Spleen (tissue), 11 donors: ENCODE measurements at regions not wholly inside any gene's neighbourhood (a gene's known extent, or its start where the extent isn't known, plus 50 kb on each side); places are given as distances from the start of the nearest gene placed in this dataset.

ENCODE experiments used
- DNase-seq: peaks from one replicate; pipeline ENCODE4 v3.0.0-alpha.2; 2020
- H3K27ac ChIP-seq, 8 donors: fragments of 200-600 bp; sonication (generic) in 7 of 8; 1 replicate in 4 of 8; 2 replicates in 4 of 8; pipeline versions ENCODE4 v1.5.0 to v1.8.0; 2016 to 2021; ENCODE audit warnings: inconsistent platforms in 4 of 8, mild to moderate bottlenecking in 4 of 8, moderate library complexity in 1 of 8
- H3K27me3 ChIP-seq, 7 donors: fragments of 200-600 bp; sonication (generic) in 6 of 7; replicated peaks in 1 of 7; 1 replicate in 4 of 7; 2 replicates in 3 of 7; pipeline versions ENCODE4 v1.5.0 to v1.8.0; 2016 to 2021; ENCODE audit warnings: inconsistent platforms in 3 of 7, mild to moderate bottlenecking in 1 of 7
- H3K36me3 ChIP-seq, 6 donors: fragments of 200-600 bp; sonication (generic) in 5 of 6; 1 replicate in 4 of 6; 2 replicates in 2 of 6; pipeline versions ENCODE4 v1.5.0 to v1.8.0; 2016 to 2021; ENCODE audit warnings: inconsistent platforms in 2 of 6
- H3K4me1 ChIP-seq, 6 donors: fragments of 200-600 bp; sonication (generic) in 5 of 6; 1 replicate in 3 of 6; 2 replicates in 3 of 6; pipeline versions ENCODE4 v1.5.0 to v1.8.0; 2016 to 2021; ENCODE audit warnings: inconsistent platforms in 3 of 6
- H3K4me3 ChIP-seq, 8 donors: fragments of 200-600 bp; sonication (generic) in 7 of 8; 1 replicate in 4 of 8; 2 replicates in 4 of 8; pipeline versions ENCODE4 v1.5.0 to v1.8.0; 2016 to 2021; ENCODE audit warnings: inconsistent platforms in 4 of 8, mild to moderate bottlenecking in 4 of 8, moderate library complexity in 2 of 8
- H3K9me3 ChIP-seq, 8 donors: fragments of 200-600 bp; sonication (generic) in 7 of 8; 1 replicate in 4 of 8; 2 replicates in 4 of 8; pipeline versions ENCODE4 v1.5.0 to v1.8.0; 2016 to 2021; ENCODE audit warnings: inconsistent platforms in 4 of 8
- CTCF ChIP-seq, 11 experiments: fragments of 200-600 bp in 7 of 11; fragments of 450-650 bp in 4 of 11; sonication (generic) in 4 of 11; IDR thresholded peaks in 8 of 11; conservative IDR thresholded peaks in 3 of 11; 1 replicate in 7 of 11; 2 replicates in 4 of 11; pipeline versions ENCODE4 v1.4.0 to v1.8.0; 2016 to 2021; ENCODE audit warnings: antibody characterized with exemption in 11 of 11, inconsistent platforms in 4 of 11, mild to moderate bottlenecking in 1 of 11
- POLR2A ChIP-seq, 3 donors: fragments of 450-650 bp; IDR thresholded peaks; one replicate each; pipeline ENCODE4 v1.5.1; 2017; ENCODE audit warnings: antibody characterized with exemption in 3 of 3, mild to moderate bottlenecking in 1 of 3
- POLR2AphosphoS5 ChIP-seq, 3 donors: sonication (generic); formaldehyde crosslinking; IDR thresholded peaks; one replicate each; pipeline ENCODE4 v1.5.1; 2017; ENCODE audit warnings: antibody characterized with exemption in 3 of 3
- WGBS, 5 donors: extraction: QIAGEN DNeasy Blood & Tissue Kit in 3 of 5; methylation state at CpG; one replicate each; pipeline versions ENCODE4 v1.1.5 to v1.1.7; 2013 to 2018; 5-methylcytosine and 5-hydroxymethylcytosine counted together
- intact Hi-C: fragments of 100-400 bp; cut with DNase I; formaldehyde crosslinking; loops from one replicate; pipeline ENCODE4 v1.15.0; 2023; ENCODE audit warnings: low total_unique reads
- donor health status: healthy with polysubstance abuse.
- donor health status: DM: no; HTN: no; CAD: no; lungs with moderate emphysema.
- donor health status: DM: no; HTN: no; CAD: no.
- donor health status: Bipolar disorder and iron deficiency.
- donor health status: healthy.
- donor health status: DM: no; HTN: no; CAD: no.
- donor health status: DM: yes; HTN: yes; CAD: no.

GRCh38 chr19:31083105-31083504 lies 266.1 kb downstream of the TSHZ3 start:
- 68 to 89% (median 75%) methylated on average over 3 of the region's 3 CpGs for WGBS, 5 donors
- Histone ChIP-seq H3K27me3 (no peaks in the 10 kb centered on the region), H3K9me3 (no peaks in the 10 kb centered on the region), H3K4me3 (no peak overlapping the region), H3K36me3 (no peaks in the 10 kb centered on the region), H3K27ac (no peak overlapping the region), H3K4me1 (no peaks in the 10 kb centered on the region)
- no peak for DNase-seq
- TF ChIP-seq CTCF (IDR thresholded peaks at IDR 0.05 in 8 of 11, conservative IDR thresholded peaks at IDR 0.05 in 3 of 11), result no peak
- TF ChIP-seq POLR2AphosphoS5 (IDR thresholded peaks at IDR 0.05), result no peak
- TF ChIP-seq POLR2A (IDR thresholded peaks at IDR 0.05), result no peak
- intact Hi-C loops, result no loop called here

GRCh38 chr19:31075146-31075655 lies 274.0 kb downstream of the TSHZ3 start:
- Histone ChIP-seq H3K36me3 (no peaks in the 10 kb centered on the region), H3K27me3 (peaks cover 0 to 34% (median 0%) of the 10 kb centered on the region in 7 donors), H3K9me3 (no peaks in the 10 kb centered on the region), H3K27ac (no peak overlapping the region), H3K4me3 (no peak overlapping the region), H3K4me1 (no peaks in the 10 kb centered on the region)
- intact Hi-C loops, result no loop called here
- no peak for DNase-seq
- 82 to 88% (median 85%) methylated on average over 6 of the region's 6 CpGs for WGBS, 5 donors
- no peak for TF ChIP-seq CTCF (IDR thresholded peaks at IDR 0.05 in 8 of 11, conservative IDR thresholded peaks at IDR 0.05 in 3 of 11)
- no peak for TF ChIP-seq POLR2A (IDR thresholded peaks at IDR 0.05)
- TF ChIP-seq POLR2AphosphoS5 (IDR thresholded peaks at IDR 0.05), result no peak

- H3K36me3 ChIP-seq, result no peaks in the 10 kb centered on the region
- H3K4me3 ChIP-seq, result no peak overlapping the region
- no peak overlapping the region for H3K27ac ChIP-seq
- no peak for DNase-seq
- peaks cover 0 to 34% (median 0%) of the 10 kb centered on the region in 7 donors for H3K27me3 ChIP-seq
- H3K9me3 ChIP-seq, result no peaks in the 10 kb centered on the region
- H3K4me1 ChIP-seq, result no peaks in the 10 kb centered on the region
- TF ChIP-seq POLR2A (IDR thresholded peaks at IDR 0.05), result no peak
- TF ChIP-seq CTCF (IDR thresholded peaks at IDR 0.05 in 8 of 11, conservative IDR thresholded peaks at IDR 0.05 in 3 of 11), result no peak
- no peak for TF ChIP-seq POLR2AphosphoS5 (IDR thresholded peaks at IDR 0.05)
- WGBS, 5 donors, result 68 to 77% (median 74%) methylated on average over 13 of the region's 13 CpGs
- intact Hi-C loops, result no loop called here
Observed at GRCh38 chr19:31074199-31075125, 274.8 kb downstream of the TSHZ3 start.

GRCh38 chr19:31073485-31074198 lies 275.6 kb downstream of the TSHZ3 start:
- H3K27ac ChIP-seq, result no peak overlapping the region
- intact Hi-C loops, result no loop called here
- no peak for DNase-seq
- no peaks in the 10 kb centered on the region for H3K4me1 ChIP-seq
- H3K9me3 ChIP-seq, result no peaks in the 10 kb centered on the region
- TF ChIP-seq POLR2AphosphoS5 (IDR thresholded peaks at IDR 0.05) (no peak), POLR2A (IDR thresholded peaks at IDR 0.05) (no peak), CTCF (IDR thresholded peaks at IDR 0.05 in 8 of 11, conservative IDR thresholded peaks at IDR 0.05 in 3 of 11) (no peak)
- H3K36me3 ChIP-seq, result no peaks in the 10 kb centered on the region
- peaks cover 0 to 34% (median 0%) of the 10 kb centered on the region in 7 donors for H3K27me3 ChIP-seq
- H3K4me3 ChIP-seq, result no peak overlapping the region
- WGBS, 5 donors, result 17 to 24% (median 20%) methylated on average over 9 of the region's 9 CpGs
